CD4-positive, alpha-beta T cell treated with Interleukin-6 for 4 hours (primary cell): ENCODE measurements at regions not wholly inside any gene's neighbourhood (a gene's known extent, or its start where the extent isn't known, plus 50 kb on each side); places are given as distances from the start of the nearest gene placed in this dataset.

ENCODE experiments used
- DNase-seq: peaks from one replicate; pipeline ENCODE4 v3.0.0-alpha.2; 2020; ENCODE audit warnings: mixed read lengths

- DNase-seq, result no peak
These were observed 98.9 kb upstream of the IRF2BP2 start for GRCh38 chr1:234708700-234709395.

- DNase-seq, result no peak
These were observed 97.7 kb upstream of the IRF2BP2 start for GRCh38 chr1:234707641-234708040.

- DNase-seq, result no peak
These were observed 97.0 kb upstream of the IRF2BP2 start for GRCh38 chr1:234706931-234707330.

GRCh38 chr1:234706199-234706598 lies 96.2 kb upstream of the IRF2BP2 start:
- no peak for DNase-seq

GRCh38 chr1:234705615-234706014 lies 95.6 kb upstream of the IRF2BP2 start:
- DNase-seq, result no peak

GRCh38 chr1:234704106-234704887 lies 94.3 kb upstream of the IRF2BP2 start:
- no peak for DNase-seq

- DNase-seq, result no peak
These were observed 92.5 kb upstream of the IRF2BP2 start for GRCh38 chr1:234702342-234703000.

GRCh38 chr1:234701737-234702341 lies 91.9 kb upstream of the IRF2BP2 start:
- DNase-seq, result no peak

- peak; percentile 7 for DNase-seq
These were observed 90.1 kb upstream of the IRF2BP2 start for GRCh38 chr1:234699795-234700665.

GRCh38 chr1:234698686-234699085 lies 88.7 kb upstream of the IRF2BP2 start:
- no peak for DNase-seq

- DNase-seq, result no peak
These were observed 87.8 kb upstream of the IRF2BP2 start for GRCh38 chr1:234697741-234698140.

- DNase-seq, result no peak
These were observed 87.0 kb upstream of the IRF2BP2 start for GRCh38 chr1:234697015-234697414.

- no peak for DNase-seq
These were observed 86.2 kb upstream of the IRF2BP2 start for GRCh38 chr1:234696148-234696576.

GRCh38 chr1:234694661-234695060 lies 84.7 kb upstream of the IRF2BP2 start:
- DNase-seq, result no peak

GRCh38 chr1:234692966-234693580 lies 83.1 kb upstream of the IRF2BP2 start:
- no peak for DNase-seq

GRCh38 chr1:234691567-234691966 lies 81.6 kb upstream of the IRF2BP2 start:
- no peak for DNase-seq

GRCh38 chr1:234690872-234691271 lies 80.9 kb upstream of the IRF2BP2 start:
- DNase-seq, result no peak

GRCh38 chr1:234689236-234689635 lies 79.3 kb upstream of the IRF2BP2 start:
- DNase-seq, result no peak

GRCh38 chr1:234687011-234687410 lies 77.0 kb upstream of the IRF2BP2 start:
- no peak for DNase-seq

- DNase-seq, result no peak
These were observed 76.1 kb upstream of the IRF2BP2 start for GRCh38 chr1:234686035-234686434.

- no peak for DNase-seq
These were observed 74.9 kb upstream of the IRF2BP2 start for GRCh38 chr1:234684856-234685255.
